ENCODE measurements at regions not wholly inside any gene's neighbourhood (a gene's known extent, or its start where the extent isn't known, plus 50 kb on each side); places are given as distances from the start of the nearest gene placed in this dataset.

DNA sequence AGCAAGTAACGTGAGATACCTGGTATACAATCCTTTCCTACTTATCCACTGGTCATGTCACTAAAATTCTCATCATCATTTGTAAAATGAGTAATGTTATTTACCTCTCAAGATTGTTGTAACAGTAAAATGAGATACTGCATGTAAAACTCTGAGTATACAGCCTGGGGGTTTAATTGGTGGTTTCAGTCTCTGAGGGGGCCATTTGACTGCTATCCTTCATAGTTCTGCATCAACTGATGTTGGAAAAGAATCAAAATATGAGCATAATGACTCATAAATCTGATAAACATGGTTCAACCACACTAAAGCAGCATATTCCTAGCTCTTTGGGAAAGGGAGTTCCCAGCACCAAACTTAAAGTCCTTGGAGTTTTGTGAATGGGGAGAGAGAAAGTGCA lies 181.0 kb upstream of the GHR start:
- H3K27me3 Mint-ChIP-seq (ENCODE audit: low read depth), result no peaks in the 10 kb centered on the region
- H3K9me3 Mint-ChIP-seq, result peaks cover 16% of the 10 kb centered on the region

More for the DNA sequence above, 181.0 kb upstream of the GHR start:
- Mint-ChIP-seq H3K4me1 (0 out of 2 replicates have a peak, but pooled peaks cover 2% of the 10 kb centered on the region), H3K27ac (no peak overlapping the region), H3K36me3 (peaks cover 2% of the 10 kb centered on the region), H3K4me3 (no peak overlapping the region)
- DNase-seq (ENCODE audit: low spot score) (no peak), ATAC-seq (no peak)
- ChIA-PET CTCF (no interaction called here), POLR2A (no interaction called here)
- TF ChIP-seq, protein P1, sequence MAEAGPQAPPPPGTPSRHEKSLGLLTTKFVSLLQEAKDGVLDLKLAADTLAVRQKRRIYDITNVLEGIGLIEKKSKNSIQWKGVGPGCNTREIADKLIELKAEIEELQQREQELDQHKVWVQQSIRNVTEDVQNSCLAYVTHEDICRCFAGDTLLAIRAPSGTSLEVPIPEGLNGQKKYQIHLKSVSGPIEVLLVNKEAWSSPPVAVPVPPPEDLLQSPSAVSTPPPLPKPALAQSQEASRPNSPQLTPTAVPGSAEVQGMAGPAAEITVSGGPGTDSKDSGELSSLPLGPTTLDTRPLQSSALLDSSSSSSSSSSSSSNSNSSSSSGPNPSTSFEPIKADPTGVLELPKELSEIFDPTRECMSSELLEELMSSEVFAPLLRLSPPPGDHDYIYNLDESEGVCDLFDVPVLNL (CRISPR knock-in tag; IDR thresholded peaks at IDR 0.05; ENCODE audit: borderline replicate concordance, low read depth), result no peak
- TF ChIP-seq NR1H2 (CRISPR knock-in tag; IDR thresholded peaks at IDR 0.05) (no peak), SP1 (CRISPR knock-in tag; conservative IDR thresholded peaks at IDR 0.05) (no peak), MYBL2 (CRISPR knock-in tag; IDR thresholded peaks at IDR 0.05) (no peak), ZNF317 (CRISPR knock-in tag; IDR thresholded peaks at IDR 0.05; ENCODE audit: borderline replicate concordance, low read depth) (no peak), NR3C1 (CRISPR knock-in tag; conservative IDR thresholded peaks at IDR 0.05; ENCODE audit: low read depth) (no peak), RELA (CRISPR knock-in tag; IDR thresholded peaks at IDR 0.05; ENCODE audit: borderline replicate concordance) (no peak)
- TF ChIP-seq, protein P2, sequence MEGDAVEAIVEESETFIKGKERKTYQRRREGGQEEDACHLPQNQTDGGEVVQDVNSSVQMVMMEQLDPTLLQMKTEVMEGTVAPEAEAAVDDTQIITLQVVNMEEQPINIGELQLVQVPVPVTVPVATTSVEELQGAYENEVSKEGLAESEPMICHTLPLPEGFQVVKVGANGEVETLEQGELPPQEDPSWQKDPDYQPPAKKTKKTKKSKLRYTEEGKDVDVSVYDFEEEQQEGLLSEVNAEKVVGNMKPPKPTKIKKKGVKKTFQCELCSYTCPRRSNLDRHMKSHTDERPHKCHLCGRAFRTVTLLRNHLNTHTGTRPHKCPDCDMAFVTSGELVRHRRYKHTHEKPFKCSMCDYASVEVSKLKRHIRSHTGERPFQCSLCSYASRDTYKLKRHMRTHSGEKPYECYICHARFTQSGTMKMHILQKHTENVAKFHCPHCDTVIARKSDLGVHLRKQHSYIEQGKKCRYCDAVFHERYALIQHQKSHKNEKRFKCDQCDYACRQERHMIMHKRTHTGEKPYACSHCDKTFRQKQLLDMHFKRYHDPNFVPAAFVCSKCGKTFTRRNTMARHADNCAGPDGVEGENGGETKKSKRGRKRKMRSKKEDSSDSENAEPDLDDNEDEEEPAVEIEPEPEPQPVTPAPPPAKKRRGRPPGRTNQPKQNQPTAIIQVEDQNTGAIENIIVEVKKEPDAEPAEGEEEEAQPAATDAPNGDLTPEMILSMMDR (IDR thresholded peaks at IDR 0.05), result no peak
- TF ChIP-seq, protein P3, sequence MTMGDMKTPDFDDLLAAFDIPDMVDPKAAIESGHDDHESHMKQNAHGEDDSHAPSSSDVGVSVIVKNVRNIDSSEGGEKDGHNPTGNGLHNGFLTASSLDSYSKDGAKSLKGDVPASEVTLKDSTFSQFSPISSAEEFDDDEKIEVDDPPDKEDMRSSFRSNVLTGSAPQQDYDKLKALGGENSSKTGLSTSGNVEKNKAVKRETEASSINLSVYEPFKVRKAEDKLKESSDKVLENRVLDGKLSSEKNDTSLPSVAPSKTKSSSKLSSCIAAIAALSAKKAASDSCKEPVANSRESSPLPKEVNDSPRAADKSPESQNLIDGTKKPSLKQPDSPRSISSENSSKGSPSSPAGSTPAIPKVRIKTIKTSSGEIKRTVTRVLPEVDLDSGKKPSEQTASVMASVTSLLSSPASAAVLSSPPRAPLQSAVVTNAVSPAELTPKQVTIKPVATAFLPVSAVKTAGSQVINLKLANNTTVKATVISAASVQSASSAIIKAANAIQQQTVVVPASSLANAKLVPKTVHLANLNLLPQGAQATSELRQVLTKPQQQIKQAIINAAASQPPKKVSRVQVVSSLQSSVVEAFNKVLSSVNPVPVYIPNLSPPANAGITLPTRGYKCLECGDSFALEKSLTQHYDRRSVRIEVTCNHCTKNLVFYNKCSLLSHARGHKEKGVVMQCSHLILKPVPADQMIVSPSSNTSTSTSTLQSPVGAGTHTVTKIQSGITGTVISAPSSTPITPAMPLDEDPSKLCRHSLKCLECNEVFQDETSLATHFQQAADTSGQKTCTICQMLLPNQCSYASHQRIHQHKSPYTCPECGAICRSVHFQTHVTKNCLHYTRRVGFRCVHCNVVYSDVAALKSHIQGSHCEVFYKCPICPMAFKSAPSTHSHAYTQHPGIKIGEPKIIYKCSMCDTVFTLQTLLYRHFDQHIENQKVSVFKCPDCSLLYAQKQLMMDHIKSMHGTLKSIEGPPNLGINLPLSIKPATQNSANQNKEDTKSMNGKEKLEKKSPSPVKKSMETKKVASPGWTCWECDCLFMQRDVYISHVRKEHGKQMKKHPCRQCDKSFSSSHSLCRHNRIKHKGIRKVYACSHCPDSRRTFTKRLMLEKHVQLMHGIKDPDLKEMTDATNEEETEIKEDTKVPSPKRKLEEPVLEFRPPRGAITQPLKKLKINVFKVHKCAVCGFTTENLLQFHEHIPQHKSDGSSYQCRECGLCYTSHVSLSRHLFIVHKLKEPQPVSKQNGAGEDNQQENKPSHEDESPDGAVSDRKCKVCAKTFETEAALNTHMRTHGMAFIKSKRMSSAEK (CRISPR knock-in tag; IDR thresholded peaks at IDR 0.05; ENCODE audit: borderline replicate concordance), result no peak
- TF ChIP-seq, protein P4, sequence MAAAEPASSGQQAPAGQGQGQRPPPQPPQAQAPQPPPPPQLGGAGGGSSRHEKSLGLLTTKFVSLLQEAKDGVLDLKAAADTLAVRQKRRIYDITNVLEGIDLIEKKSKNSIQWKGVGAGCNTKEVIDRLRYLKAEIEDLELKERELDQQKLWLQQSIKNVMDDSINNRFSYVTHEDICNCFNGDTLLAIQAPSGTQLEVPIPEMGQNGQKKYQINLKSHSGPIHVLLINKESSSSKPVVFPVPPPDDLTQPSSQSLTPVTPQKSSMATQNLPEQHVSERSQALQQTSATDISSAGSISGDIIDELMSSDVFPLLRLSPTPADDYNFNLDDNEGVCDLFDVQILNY (CRISPR knock-in tag; IDR thresholded peaks at IDR 0.05), result no peak
- TF ChIP-seq, protein P5, sequence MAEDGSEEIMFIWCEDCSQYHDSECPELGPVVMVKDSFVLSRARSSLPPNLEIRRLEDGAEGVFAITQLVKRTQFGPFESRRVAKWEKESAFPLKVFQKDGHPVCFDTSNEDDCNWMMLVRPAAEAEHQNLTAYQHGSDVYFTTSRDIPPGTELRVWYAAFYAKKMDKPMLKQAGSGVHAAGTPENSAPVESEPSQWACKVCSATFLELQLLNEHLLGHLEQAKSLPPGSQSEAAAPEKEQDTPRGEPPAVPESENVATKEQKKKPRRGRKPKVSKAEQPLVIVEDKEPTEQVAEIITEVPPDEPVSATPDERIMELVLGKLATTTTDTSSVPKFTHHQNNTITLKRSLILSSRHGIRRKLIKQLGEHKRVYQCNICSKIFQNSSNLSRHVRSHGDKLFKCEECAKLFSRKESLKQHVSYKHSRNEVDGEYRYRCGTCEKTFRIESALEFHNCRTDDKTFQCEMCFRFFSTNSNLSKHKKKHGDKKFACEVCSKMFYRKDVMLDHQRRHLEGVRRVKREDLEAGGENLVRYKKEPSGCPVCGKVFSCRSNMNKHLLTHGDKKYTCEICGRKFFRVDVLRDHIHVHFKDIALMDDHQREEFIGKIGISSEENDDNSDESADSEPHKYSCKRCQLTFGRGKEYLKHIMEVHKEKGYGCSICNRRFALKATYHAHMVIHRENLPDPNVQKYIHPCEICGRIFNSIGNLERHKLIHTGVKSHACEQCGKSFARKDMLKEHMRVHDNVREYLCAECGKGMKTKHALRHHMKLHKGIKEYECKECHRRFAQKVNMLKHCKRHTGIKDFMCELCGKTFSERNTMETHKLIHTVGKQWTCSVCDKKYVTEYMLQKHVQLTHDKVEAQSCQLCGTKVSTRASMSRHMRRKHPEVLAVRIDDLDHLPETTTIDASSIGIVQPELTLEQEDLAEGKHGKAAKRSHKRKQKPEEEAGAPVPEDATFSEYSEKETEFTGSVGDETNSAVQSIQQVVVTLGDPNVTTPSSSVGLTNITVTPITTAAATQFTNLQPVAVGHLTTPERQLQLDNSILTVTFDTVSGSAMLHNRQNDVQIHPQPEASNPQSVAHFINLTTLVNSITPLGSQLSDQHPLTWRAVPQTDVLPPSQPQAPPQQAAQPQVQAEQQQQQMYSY (CRISPR knock-in tag; IDR thresholded peaks at IDR 0.05), result no peak
- TF ChIP-seq, protein P6, sequence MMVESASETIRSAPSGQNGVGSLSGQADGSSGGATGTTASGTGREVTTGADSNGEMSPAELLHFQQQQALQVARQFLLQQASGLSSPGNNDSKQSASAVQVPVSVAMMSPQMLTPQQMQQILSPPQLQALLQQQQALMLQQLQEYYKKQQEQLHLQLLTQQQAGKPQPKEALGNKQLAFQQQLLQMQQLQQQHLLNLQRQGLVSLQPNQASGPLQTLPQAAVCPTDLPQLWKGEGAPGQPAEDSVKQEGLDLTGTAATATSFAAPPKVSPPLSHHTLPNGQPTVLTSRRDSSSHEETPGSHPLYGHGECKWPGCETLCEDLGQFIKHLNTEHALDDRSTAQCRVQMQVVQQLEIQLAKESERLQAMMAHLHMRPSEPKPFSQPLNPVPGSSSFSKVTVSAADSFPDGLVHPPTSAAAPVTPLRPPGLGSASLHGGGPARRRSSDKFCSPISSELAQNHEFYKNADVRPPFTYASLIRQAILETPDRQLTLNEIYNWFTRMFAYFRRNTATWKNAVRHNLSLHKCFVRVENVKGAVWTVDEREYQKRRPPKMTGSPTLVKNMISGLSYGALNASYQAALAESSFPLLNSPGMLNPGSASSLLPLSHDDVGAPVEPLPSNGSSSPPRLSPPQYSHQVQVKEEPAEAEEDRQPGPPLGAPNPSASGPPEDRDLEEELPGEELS (CRISPR knock-in tag; IDR thresholded peaks at IDR 0.05), result no peak
